Mesothelial cell of epicardium (in vitro differentiated cells): ENCODE measurements at regions not wholly inside any gene's neighbourhood (a gene's known extent, or its start where the extent isn't known, plus 50 kb on each side); places are given as distances from the start of the nearest gene placed in this dataset.
"Not testable (repeated sequence)": the region's sequence is repeated elsewhere in the genome, so short reads cannot be mapped to it uniquely, and the experiment has no call there.

Experiments used
- DNase-seq, 2 experiments: peaks; one replicate each; pipeline ENCODE4 v3.0.0; 2021; ENCODE audit warnings: low spot score in 2 of 2; ENCODE audit not compliant: unreplicated experiment in 2 of 2
- H3K27ac Mint-ChIP-seq: 2 replicates; pipeline ENCODE4 v1.8.0; 2021; ENCODE audit warnings: mixed read lengths
- H3K27me3 Mint-ChIP-seq: 2 replicates; pipeline ENCODE4 v1.8.0; 2021; ENCODE audit warnings: low read depth, mixed read lengths
- H3K36me3 Mint-ChIP-seq: 2 replicates; pipeline ENCODE4 v1.8.0; 2021; ENCODE audit warnings: mixed read lengths
- H3K4me1 Mint-ChIP-seq: 2 replicates; pipeline ENCODE4 v1.8.0; 2021; ENCODE audit warnings: mixed read lengths
- H3K4me3 Mint-ChIP-seq: 2 replicates; pipeline ENCODE4 v1.8.0; 2021; ENCODE audit warnings: mild to moderate bottlenecking, moderate library complexity, mixed read lengths
- H3K9me3 Mint-ChIP-seq: 2 replicates; pipeline ENCODE4 v1.8.0; 2021; ENCODE audit warnings: mixed read lengths

DNA sequence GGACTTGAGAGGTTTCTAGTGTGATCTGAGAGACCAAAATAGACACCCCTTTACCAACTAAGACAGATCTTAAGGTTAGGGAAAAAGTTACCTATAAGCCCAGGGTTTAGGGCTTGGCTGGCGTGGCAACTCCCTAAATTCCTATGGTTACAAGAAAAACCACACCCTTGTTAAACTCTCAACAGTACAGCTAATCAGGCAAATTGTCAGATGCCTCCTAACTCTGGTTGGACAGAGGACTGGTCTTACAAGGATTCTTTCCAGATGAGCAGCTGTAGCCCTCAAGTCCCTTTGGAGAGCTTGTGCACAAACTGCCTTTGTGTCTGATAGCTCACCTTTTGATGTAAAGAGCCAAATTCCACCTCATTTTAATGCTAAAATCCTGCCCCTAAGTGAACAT lies 136.9 kb downstream of the BCL2L11 start:
- H3K27ac Mint-ChIP-seq, H3K27me3 Mint-ChIP-seq, H3K36me3 Mint-ChIP-seq, H3K9me3 Mint-ChIP-seq, H3K4me1 Mint-ChIP-seq, DNase-seq, H3K4me3 Mint-ChIP-seq: not testable (repeated sequence)

DNA sequence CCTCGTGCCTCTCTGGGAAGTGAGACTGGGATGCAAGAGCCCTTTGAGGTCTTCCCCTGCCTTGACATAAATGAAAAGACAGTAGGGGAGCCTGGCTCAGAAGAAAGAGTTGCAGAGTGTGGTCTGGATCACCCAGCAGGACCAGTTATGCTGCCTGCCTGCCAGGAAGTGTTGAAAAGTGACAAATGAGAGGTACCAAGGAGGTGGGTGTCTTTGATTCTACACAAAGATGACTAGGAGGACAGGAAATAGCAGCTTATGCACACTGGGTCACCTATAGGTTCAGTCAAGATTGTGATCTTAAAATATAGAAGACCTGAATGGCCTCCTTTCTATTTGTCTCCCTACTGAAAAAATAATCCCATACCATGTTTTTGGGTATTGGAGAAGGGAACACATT lies 137.6 kb downstream of the BCL2L11 start:
- H3K9me3 Mint-ChIP-seq, H3K27me3 Mint-ChIP-seq, H3K27ac Mint-ChIP-seq, DNase-seq, H3K4me3 Mint-ChIP-seq, H3K4me1 Mint-ChIP-seq, H3K36me3 Mint-ChIP-seq: not testable (repeated sequence)

DNA sequence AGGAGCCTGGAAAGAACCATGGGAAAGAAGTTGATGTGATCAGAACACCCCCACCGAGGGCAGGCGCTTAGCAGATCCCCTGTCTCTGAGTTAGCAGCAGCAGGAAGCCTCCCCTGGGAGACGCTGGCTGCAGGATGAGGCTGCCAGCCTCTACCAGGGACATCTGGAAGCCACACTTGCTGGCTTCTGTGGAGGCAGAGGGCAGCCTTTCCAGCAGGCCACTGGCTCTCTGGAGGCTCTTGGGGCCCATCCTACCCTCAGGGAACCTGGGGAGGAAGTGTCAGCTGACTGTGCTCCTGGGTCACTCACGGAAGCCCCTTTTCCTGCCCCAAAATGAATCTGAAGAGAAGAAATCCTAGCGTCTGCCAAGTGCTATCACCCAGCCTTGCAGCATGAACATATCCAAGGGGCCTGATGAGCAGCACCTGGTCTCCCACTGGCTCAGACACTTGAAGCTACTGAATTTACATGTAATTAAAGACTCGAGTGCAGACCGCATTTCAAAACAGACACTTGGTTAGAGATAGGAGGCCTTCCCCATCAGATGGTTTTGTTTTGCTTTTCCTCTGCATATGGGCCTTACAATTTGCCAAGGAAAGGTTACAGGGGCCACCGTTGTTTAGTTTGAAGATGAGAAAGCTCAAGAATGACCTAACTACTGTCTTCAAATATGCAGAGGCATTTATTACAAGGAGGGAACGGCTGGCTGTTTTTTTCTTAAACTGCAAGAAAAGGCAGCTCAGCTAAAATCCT lies 142.1 kb downstream of the BCL2L11 start:
- not testable (repeated sequence) for H3K27me3 Mint-ChIP-seq, H3K27ac Mint-ChIP-seq, H3K9me3 Mint-ChIP-seq, H3K4me1 Mint-ChIP-seq, H3K36me3 Mint-ChIP-seq, DNase-seq, H3K4me3 Mint-ChIP-seq

DNA sequence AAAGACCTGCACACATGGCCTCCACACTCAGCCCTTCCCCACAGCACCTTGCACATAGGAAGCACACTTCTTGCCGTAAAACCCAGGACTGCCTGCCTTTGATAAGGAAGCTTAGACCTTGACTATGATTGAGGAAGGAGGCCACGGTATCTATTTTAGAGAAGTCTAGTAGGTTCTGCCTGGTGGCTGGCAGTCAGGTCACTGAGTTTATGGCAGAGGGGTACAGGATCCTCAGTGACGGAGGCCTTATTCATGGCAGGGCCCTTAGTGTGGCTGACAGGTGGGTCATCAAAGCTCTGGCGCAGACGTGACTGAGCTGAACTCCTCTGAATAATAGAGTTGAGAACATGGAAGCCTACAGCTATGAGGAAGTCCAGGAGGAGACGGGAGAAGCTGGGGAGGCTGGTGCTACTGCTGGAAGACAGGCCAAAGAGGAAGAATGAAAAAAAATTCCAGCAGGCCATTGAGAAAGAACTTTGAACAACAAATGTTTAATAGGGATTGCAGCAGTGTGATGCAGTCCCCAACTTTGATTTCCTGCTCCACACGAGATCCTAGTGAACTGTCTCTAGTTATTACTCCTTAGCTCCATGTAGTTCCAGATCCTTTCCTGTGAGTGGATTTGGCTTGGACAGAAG lies 142.8 kb downstream of the BCL2L11 start:
- DNase-seq, H3K36me3 Mint-ChIP-seq, H3K4me1 Mint-ChIP-seq, H3K27ac Mint-ChIP-seq, H3K4me3 Mint-ChIP-seq, H3K9me3 Mint-ChIP-seq, H3K27me3 Mint-ChIP-seq: not testable (repeated sequence)

DNA sequence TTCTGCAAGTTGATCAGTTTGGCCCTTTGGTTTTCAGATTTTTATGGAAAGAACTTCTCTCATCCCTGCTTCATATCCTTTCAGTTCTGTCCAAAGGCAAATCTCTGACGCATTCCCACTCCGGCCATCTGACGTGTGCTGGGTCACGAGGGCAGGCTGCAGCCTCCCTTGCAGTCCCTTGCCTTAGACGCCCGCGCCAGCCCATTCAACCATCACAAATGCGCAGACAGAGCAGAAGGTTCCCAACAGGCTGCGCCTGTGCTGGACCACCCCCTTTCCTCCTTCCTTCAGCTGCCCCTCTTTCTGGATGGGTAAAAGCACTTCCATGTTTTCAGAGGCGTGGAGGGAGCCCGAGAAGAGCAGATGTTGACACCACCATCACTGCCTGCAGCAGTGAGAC lies 144.2 kb downstream of the BCL2L11 start:
- H3K4me3 Mint-ChIP-seq, H3K27me3 Mint-ChIP-seq, H3K9me3 Mint-ChIP-seq, H3K4me1 Mint-ChIP-seq, H3K36me3 Mint-ChIP-seq, DNase-seq, H3K27ac Mint-ChIP-seq: not testable (repeated sequence)

DNA sequence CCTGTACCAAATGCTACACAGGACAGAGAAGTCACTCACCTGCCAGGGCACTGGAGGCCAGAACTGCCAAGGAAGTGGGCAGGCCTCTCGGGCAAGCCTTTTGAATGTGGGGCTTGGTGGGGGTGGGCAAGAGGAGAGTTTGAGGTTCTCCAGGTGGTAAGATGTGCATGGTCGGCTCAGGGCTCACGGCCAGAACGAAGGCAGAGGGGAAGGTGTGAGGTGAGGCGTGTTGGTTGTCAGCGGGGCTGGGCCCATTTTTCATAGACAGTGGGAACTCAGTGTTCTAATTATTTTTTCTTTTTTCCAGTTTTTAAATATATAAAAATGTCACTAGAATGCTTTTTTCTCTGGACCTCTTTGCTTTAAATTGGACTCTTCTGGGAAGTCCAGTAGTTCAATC lies 145.8 kb downstream of the BCL2L11 start:
- H3K4me3 Mint-ChIP-seq, H3K4me1 Mint-ChIP-seq, H3K36me3 Mint-ChIP-seq, H3K27ac Mint-ChIP-seq, DNase-seq, H3K9me3 Mint-ChIP-seq, H3K27me3 Mint-ChIP-seq: not testable (repeated sequence)

DNA sequence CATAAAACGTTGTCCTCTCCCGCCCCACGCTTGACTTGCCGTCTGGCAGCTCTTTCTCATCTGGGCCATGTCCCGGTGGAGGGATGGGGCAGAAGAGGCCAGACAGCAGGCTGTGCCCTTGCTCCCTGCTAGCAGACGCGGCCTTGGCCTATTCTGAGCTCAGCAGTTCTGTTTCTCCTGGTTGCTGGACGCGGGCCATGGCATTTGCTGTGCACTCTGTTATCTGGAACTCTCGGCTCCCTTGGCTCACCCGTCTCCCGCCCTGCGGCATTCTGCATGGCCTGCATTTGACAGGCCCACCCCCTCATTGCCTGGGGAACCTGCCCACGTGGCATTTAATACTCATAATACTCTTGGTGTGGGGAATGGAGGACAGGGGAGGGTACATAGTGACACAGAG lies 146.3 kb downstream of the BCL2L11 start:
- not testable (repeated sequence) for H3K4me3 Mint-ChIP-seq, H3K4me1 Mint-ChIP-seq, H3K27ac Mint-ChIP-seq, H3K27me3 Mint-ChIP-seq, H3K9me3 Mint-ChIP-seq, DNase-seq, H3K36me3 Mint-ChIP-seq

DNA sequence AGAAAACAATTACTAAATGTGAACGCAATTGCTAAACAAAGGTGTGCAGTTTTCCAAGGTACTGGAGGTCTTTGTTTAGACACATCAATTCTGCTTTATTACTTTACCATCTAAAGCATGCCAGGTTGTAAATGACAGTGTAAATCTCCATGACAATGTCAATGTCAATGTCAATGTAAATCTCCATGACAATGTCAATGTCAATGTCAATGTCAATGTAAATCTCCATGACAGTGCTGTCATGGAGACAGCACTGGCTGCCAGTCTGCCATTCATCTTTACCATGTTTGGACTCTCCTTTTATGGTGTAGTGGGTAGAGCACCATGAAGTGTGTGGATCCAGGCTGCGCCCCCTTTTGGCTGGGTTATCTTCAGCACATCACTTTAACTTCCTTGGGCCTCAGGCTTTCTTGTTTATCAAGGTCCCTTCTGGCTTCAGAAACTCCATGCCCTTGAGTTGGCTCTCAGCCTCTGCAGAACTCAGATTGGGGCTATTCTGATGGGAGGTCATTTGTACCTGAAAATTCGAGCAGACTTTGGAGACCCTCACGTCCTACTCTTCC lies 149.1 kb downstream of the BCL2L11 start:
- H3K27me3 Mint-ChIP-seq, H3K9me3 Mint-ChIP-seq, H3K27ac Mint-ChIP-seq, H3K4me1 Mint-ChIP-seq, DNase-seq, H3K36me3 Mint-ChIP-seq, H3K4me3 Mint-ChIP-seq: not testable (repeated sequence)

DNA sequence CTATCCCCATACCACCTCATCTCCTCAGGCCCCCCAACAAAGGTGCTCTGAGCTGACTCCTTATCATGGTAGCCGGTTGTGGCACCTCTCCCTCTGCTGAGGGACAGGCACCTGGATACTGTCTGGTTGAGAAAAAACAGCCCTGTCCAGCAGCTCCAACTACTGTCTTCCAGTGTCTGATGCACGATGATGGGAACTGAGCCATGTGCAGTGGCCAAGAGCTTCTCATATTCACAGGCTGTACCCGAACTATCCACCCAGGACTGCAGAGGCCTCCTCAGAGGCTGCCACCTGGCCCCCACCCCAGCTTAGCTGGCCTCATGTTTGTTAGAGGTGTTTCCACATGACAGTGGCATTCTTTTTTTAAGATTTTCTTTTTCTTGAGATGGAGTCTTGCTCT lies 149.9 kb downstream of the BCL2L11 start:
- not testable (repeated sequence) for H3K27ac Mint-ChIP-seq, DNase-seq, H3K27me3 Mint-ChIP-seq, H3K4me3 Mint-ChIP-seq, H3K4me1 Mint-ChIP-seq, H3K36me3 Mint-ChIP-seq, H3K9me3 Mint-ChIP-seq

DNA sequence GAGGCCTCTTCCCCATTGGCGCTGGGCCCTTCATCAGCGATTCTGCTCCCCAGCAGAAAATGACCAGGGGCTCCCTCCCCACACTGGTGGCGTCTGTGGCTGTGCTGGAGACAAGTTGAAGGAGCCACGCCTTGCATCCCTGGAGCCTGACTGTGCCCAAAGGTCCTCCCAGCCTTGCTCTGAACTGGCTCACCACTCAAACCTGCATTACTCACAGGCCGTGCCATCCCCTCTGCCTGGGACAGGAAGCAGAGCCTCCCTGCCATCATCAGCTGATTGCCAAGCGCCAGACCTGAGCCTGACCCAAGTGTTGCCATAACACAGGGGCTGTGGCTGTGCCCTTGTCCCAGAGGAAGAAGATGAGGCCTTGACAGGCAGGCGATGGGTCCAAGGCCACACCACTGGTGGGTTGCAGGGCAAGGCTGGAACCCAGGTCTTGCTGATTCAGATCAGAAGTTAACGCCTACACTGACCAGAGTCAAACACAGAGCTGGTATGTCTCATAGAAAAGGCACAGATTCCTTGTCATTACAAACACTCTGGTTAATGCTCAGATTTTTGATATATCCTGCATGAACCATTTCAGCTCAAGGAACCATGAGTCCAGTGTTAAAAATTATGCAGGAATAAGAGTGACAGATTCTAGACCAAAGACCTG lies 151.1 kb downstream of the BCL2L11 start:
- not testable (repeated sequence) for H3K4me3 Mint-ChIP-seq, H3K9me3 Mint-ChIP-seq, H3K27ac Mint-ChIP-seq, H3K27me3 Mint-ChIP-seq, DNase-seq, H3K4me1 Mint-ChIP-seq, H3K36me3 Mint-ChIP-seq

DNA sequence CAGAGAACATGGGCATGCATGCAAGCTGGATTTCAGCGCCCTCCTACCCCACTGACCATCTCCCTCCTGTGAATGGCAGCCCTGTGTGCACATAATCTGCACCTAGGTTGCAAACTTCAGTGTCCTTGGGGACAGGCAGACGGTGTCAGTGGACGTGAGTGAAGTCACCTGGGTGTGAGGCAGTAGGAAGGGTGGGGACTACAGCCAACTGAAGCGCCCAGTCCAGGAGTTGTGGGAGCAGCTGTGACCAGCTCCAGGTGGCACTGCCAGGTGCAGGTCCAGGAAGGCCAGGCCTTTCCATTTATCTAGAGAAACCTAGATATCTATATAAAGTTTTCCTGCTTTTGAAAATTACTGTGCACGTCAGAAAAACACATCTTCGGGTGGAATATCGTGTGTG lies 152.3 kb downstream of the BCL2L11 start:
- H3K4me1 Mint-ChIP-seq, H3K27me3 Mint-ChIP-seq, H3K4me3 Mint-ChIP-seq, DNase-seq, H3K27ac Mint-ChIP-seq, H3K9me3 Mint-ChIP-seq, H3K36me3 Mint-ChIP-seq: not testable (repeated sequence)

DNA sequence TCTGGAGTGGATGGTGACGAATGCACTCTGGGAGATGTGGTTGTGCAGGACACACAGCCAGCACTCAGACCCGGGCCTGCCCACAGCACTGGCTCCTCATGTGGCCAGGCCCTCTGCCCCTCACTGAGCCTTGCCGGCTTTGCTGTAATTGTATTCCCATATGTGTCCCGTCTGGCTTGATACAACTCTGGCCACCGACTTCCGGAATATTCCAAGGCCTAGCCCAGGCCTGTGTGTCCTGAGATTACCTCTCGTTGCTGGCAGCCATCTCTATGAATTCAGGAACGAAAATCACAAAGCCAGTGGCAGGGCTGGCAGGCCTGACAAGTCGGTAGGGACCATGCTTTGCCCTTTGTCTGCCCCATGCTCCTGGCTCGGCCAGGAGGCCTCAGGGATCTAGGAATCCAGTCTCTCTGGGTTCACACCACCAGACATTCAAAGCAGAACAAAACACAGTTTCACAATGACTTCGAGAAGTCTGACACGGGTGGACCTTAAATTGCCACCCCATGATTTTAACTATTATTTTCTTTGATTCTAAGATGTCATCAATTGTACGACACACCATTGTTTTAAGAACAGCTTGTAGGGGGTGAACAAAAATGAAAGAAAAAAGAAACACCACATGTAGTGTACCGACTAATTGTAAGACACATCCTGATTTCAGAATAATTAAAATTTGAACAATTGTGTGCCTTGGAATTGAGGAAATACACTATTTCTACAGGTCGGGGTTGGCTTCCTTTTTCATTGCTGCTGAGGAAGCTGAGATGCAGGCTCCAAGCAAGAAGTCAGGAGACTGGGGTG lies 154.5 kb downstream of the BCL2L11 start:
- H3K9me3 Mint-ChIP-seq, H3K27ac Mint-ChIP-seq, H3K36me3 Mint-ChIP-seq, H3K4me3 Mint-ChIP-seq, H3K4me1 Mint-ChIP-seq, DNase-seq, H3K27me3 Mint-ChIP-seq: not testable (repeated sequence)

DNA sequence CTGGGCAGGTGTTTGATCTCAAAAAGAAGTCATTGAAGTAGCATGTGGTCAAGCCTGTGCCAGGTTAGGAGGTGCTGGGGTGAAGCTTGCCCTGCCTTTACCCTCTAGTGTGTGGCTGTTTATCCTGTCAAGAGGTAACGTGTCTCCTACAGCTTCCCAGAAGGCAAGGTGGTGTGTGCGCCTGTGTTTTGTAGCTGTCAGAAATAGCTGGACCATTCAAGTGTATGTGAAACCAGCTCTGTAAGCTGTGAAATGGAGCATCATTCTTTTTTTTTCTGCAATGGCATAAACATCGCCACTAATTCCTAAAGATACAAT lies 155.1 kb downstream of the BCL2L11 start:
- H3K36me3 Mint-ChIP-seq, H3K27me3 Mint-ChIP-seq, H3K4me3 Mint-ChIP-seq, H3K27ac Mint-ChIP-seq, H3K4me1 Mint-ChIP-seq, DNase-seq, H3K9me3 Mint-ChIP-seq: not testable (repeated sequence)

DNA sequence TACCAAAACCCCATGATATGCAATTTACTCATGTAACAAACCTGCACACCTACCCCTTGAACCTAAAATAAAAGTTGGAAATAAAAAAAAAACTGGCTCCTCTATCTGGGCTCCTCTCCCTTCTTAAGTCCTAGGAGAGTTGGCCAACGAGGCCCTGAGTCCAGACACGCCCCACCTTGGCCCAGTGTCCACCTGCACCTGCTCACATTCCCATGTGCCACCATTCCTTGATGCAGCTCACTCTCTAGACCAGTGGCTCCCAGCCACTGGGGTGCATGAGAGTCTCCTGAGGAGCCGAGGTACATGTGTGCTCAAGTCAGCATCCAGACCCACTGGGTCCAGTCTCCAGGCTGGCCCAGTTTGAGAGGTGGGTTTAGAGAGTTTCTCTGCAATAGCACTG lies 157.4 kb downstream of the BCL2L11 start:
- H3K4me1 Mint-ChIP-seq, H3K9me3 Mint-ChIP-seq, DNase-seq, H3K27ac Mint-ChIP-seq, H3K36me3 Mint-ChIP-seq, H3K4me3 Mint-ChIP-seq, H3K27me3 Mint-ChIP-seq: not testable (repeated sequence)
